OCI-LY7 (cell line): ENCODE measurements at regions not wholly inside any gene's neighbourhood (a gene's known extent, or its start where the extent isn't known, plus 50 kb on each side); places are given as distances from the start of the nearest gene placed in this dataset.

Experiments used
- BruUV-seq: library from RNA; stranded (reverse); fragments of 400-500 nt; replicated peaks from 2 replicates; lab custom pipeline; 2021; lab: Mats Ljungman, UMichigan
- CTCF ChIA-PET: fragments of 300-600 bp; sonication (Branson Sonifier 250); formaldehyde crosslinking; loops from one replicate; lab custom pipeline; 2022; ENCODE audit warnings: antibody characterized with exemption; ENCODE audit not compliant: unreplicated experiment; lab: Charles Lee
- POLR2A ChIA-PET: fragments of 300-600 bp; sonication (Branson Sonifier 250); formaldehyde crosslinking; loops from one replicate; lab custom pipeline; 2022; ENCODE audit warnings: antibody characterized with exemption; lab: Charles Lee
- DNase-seq: peaks from one replicate; pipeline ENCODE4 v3.0.0-alpha.2; 2015; ENCODE audit warnings: low spot score
- H2AFZ ChIP-seq: fragments of 200-600 bp; sonication (generic), shearing (Covaris generic); 2 replicates; pipeline ENCODE4 v1.6.1; 2014; ENCODE audit warnings: mild to moderate bottlenecking, antibody characterized with exemption, low read length, moderate library complexity
- H3K27ac ChIP-seq: fragments of 200-600 bp; sonication (generic); 2 replicates; pipeline ENCODE4 v1.5.1; 2014; ENCODE audit warnings: mixed run types, low read depth, mild to moderate bottlenecking, moderate library complexity, low read length, inconsistent platforms; ENCODE audit not compliant: poor library complexity, severe bottlenecking
- H3K36me3 ChIP-seq: fragments of 200-600 bp; sonication (generic); 2 replicates; pipeline ENCODE4 v1.6.1; 2014; ENCODE audit warnings: mild to moderate bottlenecking, antibody characterized with exemption, low read length, moderate library complexity, mixed read lengths; ENCODE audit not compliant: insufficient read depth
- H3K4me1 ChIP-seq: fragments of 200-600 bp; sonication (generic); 2 replicates; pipeline ENCODE4 v1.5.1; 2014; ENCODE audit warnings: mild to moderate bottlenecking, low read length; ENCODE audit not compliant: insufficient read depth, poor library complexity, severe bottlenecking
- H3K4me2 ChIP-seq: fragments of 200-600 bp; sonication (generic); 2 replicates; pipeline ENCODE4 v1.6.1; 2014; ENCODE audit warnings: mild to moderate bottlenecking, low read length
- H3K4me3 ChIP-seq: fragments of 200-600 bp; sonication (generic); 2 replicates; pipeline ENCODE4 v1.5.1; 2014; ENCODE audit warnings: mild to moderate bottlenecking, low read depth, low read length; ENCODE audit not compliant: poor library complexity, severe bottlenecking
- H3K79me2 ChIP-seq: fragments of 200-600 bp; sonication (generic); 2 replicates; pipeline ENCODE4 v1.6.1; 2016; ENCODE audit warnings: low read depth, mild to moderate bottlenecking, low read length, moderate library complexity, mixed read lengths; ENCODE audit not compliant: insufficient read depth
- H3K9me2 ChIP-seq: fragments of 200-600 bp; sonication (generic); 2 replicates; pipeline ENCODE4 v1.6.1; 2016; ENCODE audit warnings: mild to moderate bottlenecking, low read length, mixed read lengths; ENCODE audit not compliant: insufficient read depth
- H3K9me3 ChIP-seq: fragments of 200-600 bp; sonication (generic); 2 replicates; pipeline ENCODE4 v1.6.1; 2014; ENCODE audit warnings: mild to moderate bottlenecking, mixed run types, low read length, mixed read lengths
- H4K20me1 ChIP-seq: fragments of 200-600 bp; sonication (generic); 2 replicates; pipeline ENCODE4 v1.6.1; 2014; ENCODE audit warnings: mild to moderate bottlenecking, antibody characterized with exemption, low read length, moderate library complexity, mixed read lengths; ENCODE audit not compliant: insufficient read depth
- EZH2phosphoT487 ChIP-seq: fragments of 200-600 bp; sonication (generic); IDR thresholded peaks from 2 replicates; pipeline ENCODE4 v1.6.1; 2018; ENCODE audit warnings: low read depth, borderline replicate concordance, mild to moderate bottlenecking, mixed run types, antibody characterized with exemption, low read length, moderate library complexity, mixed read lengths
- intact Hi-C: fragments of 100-400 bp; cut with micrococcal nuclease; formaldehyde crosslinking; loops from one replicate; pipeline ENCODE4 v1.10.0; 2022; ENCODE audit not compliant: unreplicated experiment
- TF ChIP-seq, protein P1 (sequence below): fragments of 200-600 bp; sonication (generic); conservative IDR thresholded peaks from 2 replicates; pipeline ENCODE4 v1.5.1; 2014; ENCODE audit warnings: mild to moderate bottlenecking, antibody characterized with exemption, low read length, moderate library complexity, mixed read lengths

DNA sequence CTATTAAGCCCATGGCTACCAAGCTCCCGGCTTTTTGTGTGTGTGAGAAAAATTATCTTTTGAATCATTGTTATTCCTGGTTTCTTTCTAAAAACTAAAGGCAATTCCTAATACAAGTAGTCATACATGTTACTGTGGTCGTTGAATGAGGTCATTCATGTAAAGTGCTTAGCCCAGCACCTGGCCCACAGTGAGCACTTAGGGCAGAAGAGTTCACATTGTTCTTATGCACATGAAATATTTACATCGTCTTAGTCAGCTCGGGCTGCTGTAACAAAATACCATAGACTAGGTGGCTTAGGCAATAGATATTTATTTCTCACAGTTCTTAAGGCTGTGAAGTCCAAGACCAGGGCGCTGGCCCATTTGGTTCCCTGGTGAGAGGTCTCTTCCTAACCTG lies 216.1 kb downstream of the SHQ1 start:
- H4K20me1 ChIP-seq = no peaks in the 10 kb centered on the region
- H3K9me3 ChIP-seq = no peaks in the 10 kb centered on the region
- no TSS peak for BruUV-seq
- H3K9me2 ChIP-seq = no peaks in the 10 kb centered on the region
- ChIA-PET CTCF (no interaction called here), POLR2A (no interaction called here)
- no peak overlapping the region for H3K4me2 ChIP-seq
- H3K79me2 ChIP-seq = no peaks in the 10 kb centered on the region
- no peak overlapping the region for H3K4me3 ChIP-seq
- H3K4me1 ChIP-seq = peaks cover 23% of the 10 kb centered on the region
- H3K36me3 ChIP-seq = no peaks in the 10 kb centered on the region
- no peak overlapping the region for H3K27ac ChIP-seq
- no peak overlapping the region for H2AFZ ChIP-seq
- intact Hi-C loops = no loop called here
- TF ChIP-seq EZH2phosphoT487 = no peak
- TF ChIP-seq, protein P1, sequence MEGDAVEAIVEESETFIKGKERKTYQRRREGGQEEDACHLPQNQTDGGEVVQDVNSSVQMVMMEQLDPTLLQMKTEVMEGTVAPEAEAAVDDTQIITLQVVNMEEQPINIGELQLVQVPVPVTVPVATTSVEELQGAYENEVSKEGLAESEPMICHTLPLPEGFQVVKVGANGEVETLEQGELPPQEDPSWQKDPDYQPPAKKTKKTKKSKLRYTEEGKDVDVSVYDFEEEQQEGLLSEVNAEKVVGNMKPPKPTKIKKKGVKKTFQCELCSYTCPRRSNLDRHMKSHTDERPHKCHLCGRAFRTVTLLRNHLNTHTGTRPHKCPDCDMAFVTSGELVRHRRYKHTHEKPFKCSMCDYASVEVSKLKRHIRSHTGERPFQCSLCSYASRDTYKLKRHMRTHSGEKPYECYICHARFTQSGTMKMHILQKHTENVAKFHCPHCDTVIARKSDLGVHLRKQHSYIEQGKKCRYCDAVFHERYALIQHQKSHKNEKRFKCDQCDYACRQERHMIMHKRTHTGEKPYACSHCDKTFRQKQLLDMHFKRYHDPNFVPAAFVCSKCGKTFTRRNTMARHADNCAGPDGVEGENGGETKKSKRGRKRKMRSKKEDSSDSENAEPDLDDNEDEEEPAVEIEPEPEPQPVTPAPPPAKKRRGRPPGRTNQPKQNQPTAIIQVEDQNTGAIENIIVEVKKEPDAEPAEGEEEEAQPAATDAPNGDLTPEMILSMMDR = no peak
- DNase-seq = no peak

DNA sequence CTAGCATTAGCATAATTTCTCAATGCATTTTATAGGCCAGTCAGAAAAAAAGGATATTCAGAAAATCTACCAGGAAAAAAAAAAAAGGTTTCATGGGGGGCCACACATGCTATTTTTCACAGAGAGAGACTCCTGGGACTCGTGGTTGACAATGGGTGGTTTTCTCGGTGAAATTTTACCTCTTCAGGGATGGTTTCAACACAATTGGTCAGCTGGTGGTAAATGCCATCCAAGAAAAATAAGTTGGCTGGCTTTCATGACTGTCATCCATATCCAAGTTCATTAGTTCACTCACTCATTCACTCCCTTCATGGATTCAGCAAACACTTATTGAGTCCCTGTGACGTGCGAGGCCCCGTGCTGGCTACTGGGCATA lies 217.3 kb downstream of the SHQ1 start:
- no peaks in the 10 kb centered on the region for H3K9me2 ChIP-seq
- H3K4me2 ChIP-seq = no peak overlapping the region
- no peaks in the 10 kb centered on the region for H3K36me3 ChIP-seq
- H3K4me1 ChIP-seq = peaks cover 23% of the 10 kb centered on the region
- intact Hi-C loops = no loop called here
- no peak overlapping the region for H3K4me3 ChIP-seq
- ChIA-PET POLR2A (interaction anchor here (0.9 kb wide), 1 partner anchor 275 kb away, joined by 4 read pairs; no protein-coding TSS in a partner anchor), CTCF (no interaction called here)
- no peaks in the 10 kb centered on the region for H4K20me1 ChIP-seq
- TF ChIP-seq, protein P1 = no peak
- no peak for TF ChIP-seq EZH2phosphoT487
- no peak for DNase-seq
- H2AFZ ChIP-seq = no peak overlapping the region
- H3K79me2 ChIP-seq = no peaks in the 10 kb centered on the region
- no TSS peak for BruUV-seq
- no peak overlapping the region for H3K27ac ChIP-seq
- no peaks in the 10 kb centered on the region for H3K9me3 ChIP-seq

DNA sequence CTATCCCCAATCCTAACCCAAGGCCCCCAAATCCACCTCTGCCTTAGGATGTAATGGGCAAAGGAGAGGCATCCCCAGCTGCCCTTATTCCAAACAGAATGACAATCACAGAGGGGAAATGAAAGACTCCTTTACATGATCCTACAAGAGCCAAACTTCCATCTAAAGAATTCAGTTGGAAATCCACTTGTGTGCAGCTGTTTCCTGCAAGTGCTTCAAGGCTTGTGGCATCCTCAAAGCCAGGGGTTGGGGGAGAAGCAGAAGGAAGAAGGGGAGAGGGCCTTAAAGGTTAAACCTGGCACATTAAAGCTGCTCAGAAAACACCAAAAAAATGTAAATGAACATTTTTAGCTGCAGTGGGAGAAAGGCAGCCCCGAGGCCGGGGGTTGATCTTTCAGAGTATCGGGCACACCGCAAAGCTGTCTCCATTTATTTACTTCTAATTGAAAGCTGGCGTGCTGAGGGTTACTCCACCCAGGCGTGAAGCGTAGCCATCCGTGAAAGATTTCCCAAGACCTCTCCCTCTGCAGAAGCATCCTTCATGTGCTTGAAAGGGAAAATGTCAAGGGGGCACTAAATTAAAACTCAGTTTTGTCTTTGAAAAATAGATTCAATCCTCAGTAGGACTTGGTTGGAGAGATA lies 217.8 kb downstream of the SHQ1 start:
- Histone ChIP-seq H4K20me1 (no peaks in the 10 kb centered on the region), H3K27ac (no peak overlapping the region), H3K4me1 (peaks cover 23% of the 10 kb centered on the region), H3K9me2 (no peaks in the 10 kb centered on the region), H3K4me3 (no peak overlapping the region), H3K36me3 (no peaks in the 10 kb centered on the region), H3K79me2 (no peaks in the 10 kb centered on the region), H3K9me3 (no peaks in the 10 kb centered on the region), H3K4me2 (no peak overlapping the region), H2AFZ (no peak overlapping the region)
- no peak for DNase-seq
- CTCF ChIA-PET = no interaction called here
- intact Hi-C loops = no loop called here
- POLR2A ChIA-PET = interaction anchor here (0.5 to 0.9 kb wide), 3 partner anchors 25 to 274 kb away, joined by 3 to 4 read pairs (median 3); no protein-coding TSS in a partner anchor
- no TSS peak for BruUV-seq
- TF ChIP-seq, protein P1 = no peak
- no peak for TF ChIP-seq EZH2phosphoT487
